B cell (primary cell): ENCODE measurements at regions not wholly inside any gene's neighbourhood (a gene's known extent, or its start where the extent isn't known, plus 50 kb on each side); places are given as distances from the start of the nearest gene placed in this dataset.

Experiments used
- ATAC-seq: fragments of 200-7000 bp; cut with Tn5 transposase; one replicate; pipeline ENCODE4 v1.10.0; 2021; ENCODE audit warnings: low read depth, mild to moderate bottlenecking, moderate number of reproducible peaks, moderate library complexity
- CTCF ChIA-PET: fragments of 350-600 bp; sonication (Branson Sonifier 250); formaldehyde crosslinking; loops from one replicate; lab custom pipeline; 2021; ENCODE audit warnings: antibody characterized with exemption, inconsistent platforms; lab: Charles Lee
- POLR2A ChIA-PET: fragments of 350-600 bp; sonication (Branson Sonifier 250); formaldehyde crosslinking; loops from one replicate; lab custom pipeline; 2021; ENCODE audit warnings: antibody characterized with exemption; lab: Charles Lee
- DNase-seq: peaks from one replicate; pipeline ENCODE4 v3.0.0; 2013
- H2AFZ ChIP-seq: 2 replicates; pipeline ENCODE4 v1.6.1; 2012; ENCODE audit warnings: mild to moderate bottlenecking, low read depth, low read length; ENCODE audit not compliant: insufficient read depth, poor library complexity, severe bottlenecking
- H3K27ac ChIP-seq, 2 donors: 1 replicate in 1 of 2; 2 replicates in 1 of 2; pipeline ENCODE4 v1.5.1; 2012 to 2013; ENCODE audit warnings: low read length in 2 of 2, mild to moderate bottlenecking in 2 of 2, moderate library complexity in 1 of 2
- H3K27me3 ChIP-seq, 4 experiments: fragments of 200-600 bp in 1 of 4; sonication (generic) in 1 of 4; replicated peaks in 1 of 4; 1 replicate in 2 of 4; 2 replicates in 2 of 4; pipeline versions ENCODE4 v1.6.1 to v1.7.0; 2013 to 2016; ENCODE audit warnings: low read length in 3 of 4, mild to moderate bottlenecking in 2 of 4, mixed read lengths in 1 of 4, moderate library complexity in 1 of 4; ENCODE audit not compliant: insufficient read depth in 4 of 4, control insufficient read depth in 3 of 4; ENCODE audit errors: control extremely low read depth in 1 of 4
- H3K36me3 ChIP-seq, 2 experiments: replicated peaks in 1 of 2; 1 replicate in 1 of 2; 2 replicates in 1 of 2; pipeline versions ENCODE4 v1.6.1 to v1.7.1; 2013; ENCODE audit warnings: low read length in 1 of 2; ENCODE audit not compliant: insufficient read depth in 2 of 2, control insufficient read depth in 1 of 2; ENCODE audit errors: control extremely low read depth in 1 of 2, extremely low read depth in 1 of 2
- H3K4me1 ChIP-seq, 2 donors: fragments of 200-600 bp in 1 of 2; sonication (generic) in 1 of 2; 1 replicate in 1 of 2; 2 replicates in 1 of 2; pipeline versions ENCODE4 v1.5.1 to v1.6.1; 2013 to 2017; ENCODE audit warnings: low read length in 2 of 2; ENCODE audit not compliant: control insufficient read depth in 2 of 2, insufficient read depth in 2 of 2
- H3K4me2 ChIP-seq: replicated peaks from 2 replicates; pipeline ENCODE3; 2012; ENCODE audit warnings: mild to moderate bottlenecking, low read depth, low read length; ENCODE audit not compliant: poor library complexity, severe bottlenecking
- H3K4me3 ChIP-seq, 5 experiments: fragments of 200-600 bp in 1 of 5; sonication (generic) in 1 of 5; 1 replicate in 3 of 5; 2 replicates in 2 of 5; pipeline versions ENCODE4 v1.5.1 to v1.7.0; 2011 to 2016; ENCODE audit warnings: low read length in 4 of 5, mild to moderate bottlenecking in 4 of 5, low read depth in 2 of 5, control low read depth in 1 of 5, moderate library complexity in 1 of 5; ENCODE audit not compliant: insufficient read depth in 1 of 5; ENCODE audit errors: control extremely low read depth in 1 of 5, extremely low read depth in 1 of 5
- H3K79me2 ChIP-seq: fragments of 200-600 bp; sonication (generic); one replicate; pipeline ENCODE4 v1.6.0; 2016; ENCODE audit warnings: low read length; ENCODE audit not compliant: control insufficient read depth, insufficient read depth
- H3K9ac ChIP-seq: fragments of 200-600 bp; sonication (generic); 2 replicates; pipeline ENCODE4 v1.6.1; 2017; ENCODE audit warnings: mild to moderate bottlenecking, low read length, moderate library complexity
- H3K9me3 ChIP-seq, 3 donors: one replicate each; pipeline versions ENCODE4 v1.6.1 to v1.7.1; 2013; ENCODE audit warnings: low read length in 2 of 3; ENCODE audit not compliant: control insufficient read depth in 2 of 3, insufficient read depth in 1 of 3; ENCODE audit errors: control extremely low read depth in 1 of 3
- H4K20me1 ChIP-seq: 2 replicates; pipeline ENCODE4 v1.6.0; 2012; ENCODE audit warnings: mild to moderate bottlenecking, low read length; ENCODE audit not compliant: insufficient read depth, control insufficient read depth, poor library complexity, severe bottlenecking
- H3K27ac Mint-ChIP-seq: one replicate; pipeline ENCODE4 v1.8.0; 2021; ENCODE audit warnings: mixed read lengths
- H3K27me3 Mint-ChIP-seq: one replicate; pipeline ENCODE4 v1.8.0; 2021; ENCODE audit warnings: mixed read lengths
- H3K4me1 Mint-ChIP-seq: one replicate; pipeline ENCODE4 v1.8.0; 2021; ENCODE audit warnings: mixed read lengths
- H3K4me3 Mint-ChIP-seq: one replicate; pipeline ENCODE4 v1.8.0; 2021; ENCODE audit warnings: mixed read lengths
- H3K9me3 Mint-ChIP-seq: one replicate; pipeline ENCODE4 v1.8.0; 2022; ENCODE audit warnings: mixed read lengths; ENCODE audit not compliant: insufficient read depth
- EZH2 ChIP-seq: IDR thresholded peaks from 2 replicates; pipeline ENCODE4 v1.6.1; 2012; ENCODE audit warnings: borderline replicate concordance, low read depth, mild to moderate bottlenecking, moderate library complexity, low read length; ENCODE audit not compliant: insufficient read depth, poor library complexity, severe bottlenecking
- WGBS: methylation state at CpG from one replicate; pipeline ENCODE4 v1.1.5; 2013; ENCODE audit warnings: missing lambda C conversion rate; ENCODE audit not compliant: insufficient coverage; 5-methylcytosine and 5-hydroxymethylcytosine counted together
- intact Hi-C: fragments of 100-400 bp; cut with micrococcal nuclease; formaldehyde crosslinking; loops from one replicate; pipeline ENCODE4 v1.10.0; 2022
- TF ChIP-seq, protein P1 (sequence below): fragments of 200-600 bp; IDR thresholded peaks from one replicate; pipeline ENCODE4 v1.8.0; 2022; ENCODE audit warnings: antibody characterized with exemption, mild to moderate bottlenecking

GRCh38 chr11:70698871-70699270 is 300.5 kb downstream of the CTTN start:
- Histone ChIP-seq H3K4me3 (no peak overlapping the region), H3K9ac (no peak overlapping the region), H3K4me1 (no peaks in the 10 kb centered on the region), H3K27me3 (no peaks in the 10 kb centered on the region), H4K20me1 (no peaks in the 10 kb centered on the region), H3K4me2 (no peak overlapping the region), H2AFZ (no peak overlapping the region), H3K27ac (no peak overlapping the region), H3K79me2 (no peaks in the 10 kb centered on the region), H3K36me3 (no peaks in the 10 kb centered on the region), H3K9me3 (peaks cover 0 to 8% (median 0%) of the 10 kb centered on the region in 3 donors)
- 85% methylated on average over 2 of the region's 2 CpGs for WGBS
- H3K9me3 Mint-ChIP-seq = no peaks in the 10 kb centered on the region
- peaks cover 2% of the 10 kb centered on the region for H3K27me3 Mint-ChIP-seq
- no peak for DNase-seq
- ATAC-seq = no peak
- POLR2A ChIA-PET = no interaction called here
- no peak overlapping the region for H3K4me3 Mint-ChIP-seq
- CTCF ChIA-PET = no interaction called here
- H3K27ac Mint-ChIP-seq = no peak overlapping the region
- TF ChIP-seq, protein P1, sequence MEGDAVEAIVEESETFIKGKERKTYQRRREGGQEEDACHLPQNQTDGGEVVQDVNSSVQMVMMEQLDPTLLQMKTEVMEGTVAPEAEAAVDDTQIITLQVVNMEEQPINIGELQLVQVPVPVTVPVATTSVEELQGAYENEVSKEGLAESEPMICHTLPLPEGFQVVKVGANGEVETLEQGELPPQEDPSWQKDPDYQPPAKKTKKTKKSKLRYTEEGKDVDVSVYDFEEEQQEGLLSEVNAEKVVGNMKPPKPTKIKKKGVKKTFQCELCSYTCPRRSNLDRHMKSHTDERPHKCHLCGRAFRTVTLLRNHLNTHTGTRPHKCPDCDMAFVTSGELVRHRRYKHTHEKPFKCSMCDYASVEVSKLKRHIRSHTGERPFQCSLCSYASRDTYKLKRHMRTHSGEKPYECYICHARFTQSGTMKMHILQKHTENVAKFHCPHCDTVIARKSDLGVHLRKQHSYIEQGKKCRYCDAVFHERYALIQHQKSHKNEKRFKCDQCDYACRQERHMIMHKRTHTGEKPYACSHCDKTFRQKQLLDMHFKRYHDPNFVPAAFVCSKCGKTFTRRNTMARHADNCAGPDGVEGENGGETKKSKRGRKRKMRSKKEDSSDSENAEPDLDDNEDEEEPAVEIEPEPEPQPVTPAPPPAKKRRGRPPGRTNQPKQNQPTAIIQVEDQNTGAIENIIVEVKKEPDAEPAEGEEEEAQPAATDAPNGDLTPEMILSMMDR = no peak
- intact Hi-C loops = no loop called here
- no peaks in the 10 kb centered on the region for H3K4me1 Mint-ChIP-seq

- Mint-ChIP-seq H3K27me3 (peaks cover 5% of the 10 kb centered on the region), H3K4me3 (no peak overlapping the region), H3K4me1 (no peaks in the 10 kb centered on the region), H3K27ac (no peak overlapping the region), H3K9me3 (peaks cover 2% of the 10 kb centered on the region)
- no peaks in the 10 kb centered on the region for H3K4me1 ChIP-seq
- ChIA-PET POLR2A (no interaction called here), CTCF (no interaction called here)
- TF ChIP-seq EZH2 = no peak
- TF ChIP-seq, protein P1 = no peak
- peaks cover 0 to 13% (median 0%) of the 10 kb centered on the region in 3 donors for H3K9me3 ChIP-seq
- DNase-seq (no peak), ATAC-seq (no peak)
- no peak overlapping the region for H3K4me3 ChIP-seq
- no peak overlapping the region for H3K4me2 ChIP-seq
- intact Hi-C loops = no loop called here
- H4K20me1 ChIP-seq = no peaks in the 10 kb centered on the region
- H3K36me3 ChIP-seq = no peaks in the 10 kb centered on the region
- no peaks in the 10 kb centered on the region for H3K27me3 ChIP-seq
- H3K27ac ChIP-seq = no peak overlapping the region
- no peak overlapping the region for H3K9ac ChIP-seq
- no peak overlapping the region for H2AFZ ChIP-seq
- WGBS = 80% methylated on average over 7 of the region's 7 CpGs
- no peaks in the 10 kb centered on the region for H3K79me2 ChIP-seq
Measured at GRCh38 chr11:70699294-70700221, 301.2 kb downstream of the CTTN start.
